ENCODE measurements at regions not wholly inside any gene's neighbourhood (a gene's known extent, or its start where the extent isn't known, plus 50 kb on each side); places are given as distances from the start of the nearest gene placed in this dataset.

GRCh38 chr11:134750619-134751018 is 338.6 kb upstream of the B3GAT1 start:
- TF ChIP-seq EZH2phosphoT487 (IDR thresholded peaks at IDR 0.05; ENCODE audit: low read depth) = no peak
- TF ChIP-seq CTCF (IDR thresholded peaks at IDR 0.05; ENCODE audit: low read depth, low read length) = no peak
- no peak overlapping the region for H3K27ac ChIP-seq (ENCODE audit: low read length)
- no peak overlapping the region for H3K4me3 ChIP-seq (ENCODE audit: low read length)
- no peak overlapping the region for H3K9ac ChIP-seq (ENCODE audit: low read length)
- no peaks in the 10 kb centered on the region for H3K9me3 ChIP-seq (ENCODE audit: insufficient read depth, low read length)
- no peaks in the 10 kb centered on the region for H3K27me3 ChIP-seq (ENCODE audit: low read depth, low read length)
- no peaks in the 10 kb centered on the region for H3K36me3 ChIP-seq (replicated peaks; ENCODE audit: low read depth, low read length)
- no peak overlapping the region for H3K4me2 ChIP-seq (ENCODE audit: low read length)
- H3K4me1 ChIP-seq (ENCODE audit: low read length) = no peaks in the 10 kb centered on the region
- no peak overlapping the region for H2AFZ ChIP-seq (ENCODE audit: low read depth, low read length)
- H4K20me1 ChIP-seq (ENCODE audit: insufficient read depth, low read length) = no peaks in the 10 kb centered on the region
- no peaks in the 10 kb centered on the region for H3K79me2 ChIP-seq (ENCODE audit: low read length)

DNA sequence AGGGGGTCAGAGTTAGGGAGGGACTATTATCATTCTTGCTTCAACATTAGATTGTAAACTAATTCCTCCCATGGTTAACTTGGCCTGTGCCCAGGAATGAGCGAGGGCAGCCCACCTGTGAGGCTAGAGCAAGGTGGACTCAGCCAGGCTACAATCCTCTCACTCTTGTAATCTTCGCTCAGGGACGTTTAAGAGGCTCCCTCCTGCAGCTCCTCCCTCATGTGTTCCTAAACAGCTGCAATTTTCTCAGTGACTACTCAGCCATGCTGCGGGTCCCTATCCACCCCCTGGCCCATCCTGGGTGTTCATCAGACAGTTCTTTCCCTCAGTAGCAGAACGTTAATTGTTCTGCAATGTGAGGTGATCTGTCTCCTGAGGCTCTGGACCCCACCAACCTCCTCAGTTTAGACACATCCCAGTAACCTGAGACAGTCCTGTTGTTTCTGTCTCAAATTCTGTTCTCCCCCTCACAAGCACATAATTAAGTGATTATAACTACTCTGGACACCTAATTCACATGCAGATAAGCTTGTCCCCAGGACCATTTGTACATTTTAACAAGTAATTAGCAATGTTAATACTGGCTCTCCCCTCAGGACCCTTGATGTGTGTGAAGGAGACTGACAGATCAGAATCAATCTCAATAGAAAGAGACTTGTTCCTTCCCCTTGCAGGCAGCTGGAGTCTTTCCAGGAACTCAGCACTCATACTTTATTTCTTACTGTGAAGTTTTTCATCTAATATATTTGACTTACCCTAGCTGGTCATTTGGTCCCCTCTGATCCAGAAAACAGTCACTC is 337.2 kb upstream of the B3GAT1 start:
- Histone ChIP-seq H3K9ac (ENCODE audit: low read length) (no peak overlapping the region), H3K4me3 (ENCODE audit: low read length) (no peak overlapping the region), H3K79me2 (ENCODE audit: low read length) (no peaks in the 10 kb centered on the region), H3K27ac (ENCODE audit: low read length) (no peak overlapping the region), H3K36me3 (replicated peaks; ENCODE audit: low read depth, low read length) (no peaks in the 10 kb centered on the region), H3K4me1 (ENCODE audit: low read length) (no peaks in the 10 kb centered on the region), H3K9me3 (ENCODE audit: insufficient read depth, low read length) (no peaks in the 10 kb centered on the region), H2AFZ (ENCODE audit: low read depth, low read length) (no peak overlapping the region), H4K20me1 (ENCODE audit: insufficient read depth, low read length) (no peaks in the 10 kb centered on the region), H3K4me2 (ENCODE audit: low read length) (no peak overlapping the region), H3K27me3 (ENCODE audit: low read depth, low read length) (no peaks in the 10 kb centered on the region)
- TF ChIP-seq CTCF (IDR thresholded peaks at IDR 0.05; ENCODE audit: low read depth, low read length) (no peak), EZH2phosphoT487 (IDR thresholded peaks at IDR 0.05; ENCODE audit: low read depth) (no peak)

DNA sequence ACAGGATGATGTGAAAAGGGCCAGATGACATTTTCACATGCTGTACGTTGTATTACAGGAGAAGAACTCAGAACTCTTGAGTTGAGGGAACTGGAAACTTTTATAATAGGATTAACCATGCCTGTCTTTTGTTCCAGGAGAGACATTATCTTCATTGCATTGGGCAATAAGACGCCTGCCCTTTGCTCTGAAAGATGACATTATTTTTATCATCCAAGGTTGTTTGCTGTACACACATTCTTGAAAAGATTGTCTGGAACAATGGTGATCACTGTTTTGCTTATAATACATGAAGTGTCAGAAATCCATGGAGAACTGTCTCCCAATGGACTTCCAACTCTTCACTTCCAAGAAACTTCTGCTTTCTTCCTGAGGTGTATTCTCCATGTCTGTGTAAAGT is 334.6 kb upstream of the B3GAT1 start:
- H3K79me2 ChIP-seq (ENCODE audit: low read length) = no peaks in the 10 kb centered on the region
- no peak overlapping the region for H3K4me3 ChIP-seq (ENCODE audit: low read length)
- H2AFZ ChIP-seq (ENCODE audit: low read depth, low read length) = no peak overlapping the region
- H3K9me3 ChIP-seq (ENCODE audit: insufficient read depth, low read length) = no peaks in the 10 kb centered on the region
- no peaks in the 10 kb centered on the region for H4K20me1 ChIP-seq (ENCODE audit: insufficient read depth, low read length)
- H3K36me3 ChIP-seq (replicated peaks; ENCODE audit: low read depth, low read length) = no peaks in the 10 kb centered on the region
- TF ChIP-seq EZH2phosphoT487 (IDR thresholded peaks at IDR 0.05; ENCODE audit: low read depth) = no peak
- TF ChIP-seq CTCF (IDR thresholded peaks at IDR 0.05; ENCODE audit: low read depth, low read length) = no peak
- H3K27ac ChIP-seq (ENCODE audit: low read length) = no peak overlapping the region
- H3K27me3 ChIP-seq (ENCODE audit: low read depth, low read length) = no peaks in the 10 kb centered on the region
- H3K4me1 ChIP-seq (ENCODE audit: low read length) = no peaks in the 10 kb centered on the region
- no peak overlapping the region for H3K9ac ChIP-seq (ENCODE audit: low read length)
- H3K4me2 ChIP-seq (ENCODE audit: low read length) = no peak overlapping the region

DNA sequence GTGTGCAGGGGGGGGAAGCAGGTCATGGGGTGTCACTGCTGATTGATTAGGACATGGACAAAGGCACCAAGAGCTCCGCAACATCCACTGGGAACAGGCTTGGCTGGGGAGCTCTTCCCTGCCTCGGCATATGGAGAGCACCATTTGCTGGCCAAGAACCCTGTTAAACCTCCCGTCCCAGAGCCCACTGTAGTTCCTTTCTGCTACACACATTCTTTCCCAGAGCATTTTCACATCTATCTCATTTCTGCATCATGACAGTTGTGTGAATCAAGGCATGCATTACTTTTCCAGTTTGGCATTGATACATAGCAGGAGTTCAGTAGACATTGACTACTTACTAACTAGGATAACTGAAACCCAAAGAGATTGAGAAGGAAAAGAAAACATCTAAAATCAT is 333.4 kb upstream of the B3GAT1 start:
- Histone ChIP-seq H3K27me3 (ENCODE audit: low read depth, low read length) (no peaks in the 10 kb centered on the region), H3K27ac (ENCODE audit: low read length) (no peak overlapping the region), H3K4me3 (ENCODE audit: low read length) (no peak overlapping the region), H3K36me3 (replicated peaks; ENCODE audit: low read depth, low read length) (no peaks in the 10 kb centered on the region), H4K20me1 (ENCODE audit: insufficient read depth, low read length) (no peaks in the 10 kb centered on the region), H2AFZ (ENCODE audit: low read depth, low read length) (no peak overlapping the region), H3K9me3 (ENCODE audit: insufficient read depth, low read length) (no peaks in the 10 kb centered on the region), H3K4me2 (ENCODE audit: low read length) (no peak overlapping the region), H3K4me1 (ENCODE audit: low read length) (no peaks in the 10 kb centered on the region), H3K79me2 (ENCODE audit: low read length) (no peaks in the 10 kb centered on the region), H3K9ac (ENCODE audit: low read length) (no peak overlapping the region)
- TF ChIP-seq CTCF (IDR thresholded peaks at IDR 0.05; ENCODE audit: low read depth, low read length) = no peak
